ENCODE measurements at regions not wholly inside any gene's neighbourhood (a gene's known extent, or its start where the extent isn't known, plus 50 kb on each side); places are given as distances from the start of the nearest gene placed in this dataset.

DNA sequence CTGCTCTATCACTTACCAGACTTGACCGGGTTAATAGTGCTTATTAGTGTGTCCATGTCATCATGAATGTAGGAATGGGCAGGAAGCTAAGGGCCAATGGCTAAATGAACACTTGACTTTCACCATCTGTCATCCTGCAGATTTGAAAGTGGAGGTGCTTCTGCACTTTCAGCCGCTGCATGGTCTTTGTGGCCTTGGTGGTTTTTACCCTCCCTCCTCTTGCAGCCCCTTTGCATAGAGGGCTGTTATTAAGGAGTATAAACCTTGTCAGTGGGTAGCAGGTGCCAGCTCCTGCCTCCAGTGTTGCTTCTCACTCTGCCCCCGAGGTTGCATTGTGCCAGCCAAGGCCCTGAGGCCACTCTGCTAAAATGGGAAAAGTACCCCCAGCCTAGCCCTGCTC is 122.2 kb upstream of the TNFAIP3 start:
- ATAC-seq, result no peak
- TF ChIP-seq ZFP3 (CRISPR knock-in tag; IDR thresholded peaks at IDR 0.05), result no peak
- no peak for TF ChIP-seq ZC3H10 (CRISPR knock-in tag; IDR thresholded peaks at IDR 0.05)
- TF ChIP-seq, protein P1, sequence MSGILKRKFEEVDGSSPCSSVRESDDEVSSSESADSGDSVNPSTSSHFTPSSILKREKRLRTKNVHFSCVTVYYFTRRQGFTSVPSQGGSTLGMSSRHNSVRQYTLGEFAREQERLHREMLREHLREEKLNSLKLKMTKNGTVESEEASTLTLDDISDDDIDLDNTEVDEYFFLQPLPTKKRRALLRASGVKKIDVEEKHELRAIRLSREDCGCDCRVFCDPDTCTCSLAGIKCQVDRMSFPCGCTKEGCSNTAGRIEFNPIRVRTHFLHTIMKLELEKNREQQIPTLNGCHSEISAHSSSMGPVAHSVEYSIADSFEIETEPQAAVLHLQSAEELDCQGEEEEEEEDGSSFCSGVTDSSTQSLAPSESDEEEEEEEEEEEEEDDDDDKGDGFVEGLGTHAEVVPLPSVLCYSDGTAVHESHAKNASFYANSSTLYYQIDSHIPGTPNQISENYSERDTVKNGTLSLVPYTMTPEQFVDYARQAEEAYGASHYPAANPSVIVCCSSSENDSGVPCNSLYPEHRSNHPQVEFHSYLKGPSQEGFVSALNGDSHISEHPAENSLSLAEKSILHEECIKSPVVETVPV (CRISPR knock-in tag; IDR thresholded peaks at IDR 0.05), result no peak
- no peak for TF ChIP-seq ISL1 (CRISPR knock-in tag; IDR thresholded peaks at IDR 0.05)
- no peak for TF ChIP-seq SNAI2 (CRISPR knock-in tag; IDR thresholded peaks at IDR 0.05)
- TF ChIP-seq, protein P2, sequence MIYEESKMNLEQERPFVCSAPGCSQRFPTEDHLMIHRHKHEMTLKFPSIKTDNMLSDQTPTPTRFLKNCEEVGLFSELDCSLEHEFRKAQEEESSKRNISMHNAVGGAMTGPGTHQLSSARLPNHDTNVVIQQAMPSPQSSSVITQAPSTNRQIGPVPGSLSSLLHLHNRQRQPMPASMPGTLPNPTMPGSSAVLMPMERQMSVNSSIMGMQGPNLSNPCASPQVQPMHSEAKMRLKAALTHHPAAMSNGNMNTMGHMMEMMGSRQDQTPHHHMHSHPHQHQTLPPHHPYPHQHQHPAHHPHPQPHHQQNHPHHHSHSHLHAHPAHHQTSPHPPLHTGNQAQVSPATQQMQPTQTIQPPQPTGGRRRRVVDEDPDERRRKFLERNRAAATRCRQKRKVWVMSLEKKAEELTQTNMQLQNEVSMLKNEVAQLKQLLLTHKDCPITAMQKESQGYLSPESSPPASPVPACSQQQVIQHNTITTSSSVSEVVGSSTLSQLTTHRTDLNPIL (CRISPR knock-in tag; IDR thresholded peaks at IDR 0.05; ENCODE audit: low read depth), result no peak
- TF ChIP-seq, protein P3, sequence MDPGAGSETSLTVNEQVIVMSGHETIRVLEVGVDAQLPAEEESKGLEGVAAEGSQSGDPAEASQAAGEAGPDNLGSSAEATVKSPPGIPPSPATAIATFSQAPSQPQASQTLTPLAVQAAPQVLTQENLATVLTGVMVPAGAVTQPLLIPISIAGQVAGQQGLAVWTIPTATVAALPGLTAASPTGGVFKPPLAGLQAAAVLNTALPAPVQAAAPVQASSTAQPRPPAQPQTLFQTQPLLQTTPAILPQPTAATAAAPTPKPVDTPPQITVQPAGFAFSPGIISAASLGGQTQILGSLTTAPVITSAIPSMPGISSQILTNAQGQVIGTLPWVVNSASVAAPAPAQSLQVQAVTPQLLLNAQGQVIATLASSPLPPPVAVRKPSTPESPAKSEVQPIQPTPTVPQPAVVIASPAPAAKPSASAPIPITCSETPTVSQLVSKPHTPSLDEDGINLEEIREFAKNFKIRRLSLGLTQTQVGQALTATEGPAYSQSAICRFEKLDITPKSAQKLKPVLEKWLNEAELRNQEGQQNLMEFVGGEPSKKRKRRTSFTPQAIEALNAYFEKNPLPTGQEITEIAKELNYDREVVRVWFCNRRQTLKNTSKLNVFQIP (CRISPR knock-in tag; IDR thresholded peaks at IDR 0.05; ENCODE audit: borderline replicate concordance, low read depth), result no peak
- no peak for TF ChIP-seq BACH2 (CRISPR knock-in tag; IDR thresholded peaks at IDR 0.05; ENCODE audit: borderline replicate concordance)
- TF ChIP-seq ARNTL (CRISPR knock-in tag; IDR thresholded peaks at IDR 0.05; ENCODE audit: borderline replicate concordance, low read depth), result no peak
- no peak for TF ChIP-seq ZNF565 (CRISPR knock-in tag; conservative IDR thresholded peaks at IDR 0.05; ENCODE audit: low read depth)
- TF ChIP-seq TCF4 (CRISPR knock-in tag; IDR thresholded peaks at IDR 0.05; ENCODE audit: borderline replicate concordance), result no peak
- no peak for TF ChIP-seq PPARA (CRISPR knock-in tag; IDR thresholded peaks at IDR 0.05; ENCODE audit: borderline replicate concordance)
- TF ChIP-seq TOX (CRISPR knock-in tag; IDR thresholded peaks at IDR 0.05; ENCODE audit: borderline replicate concordance), result no peak
- TF ChIP-seq CSDC2 (CRISPR knock-in tag; IDR thresholded peaks at IDR 0.05), result no peak

DNA sequence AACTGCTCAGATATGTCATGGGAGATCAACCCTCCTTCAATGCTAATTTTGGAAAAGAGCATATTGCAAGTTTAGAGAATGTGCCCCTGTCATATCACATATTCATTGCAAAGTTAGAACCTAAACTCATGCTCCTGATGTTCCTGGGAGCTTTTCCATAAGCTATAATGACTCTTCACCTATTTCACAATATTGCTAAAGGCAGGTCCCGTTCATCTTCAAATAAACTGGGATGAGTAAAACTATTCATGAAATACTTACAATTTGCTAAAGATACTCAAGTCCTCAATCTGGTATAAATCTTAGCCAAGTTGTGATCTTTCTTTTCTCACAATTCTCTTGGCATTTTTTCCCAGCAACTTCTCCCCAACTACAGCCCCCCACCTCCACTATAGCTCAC is 121.7 kb upstream of the TNFAIP3 start:
- ATAC-seq, result no peak
- no peak for TF ChIP-seq SNAI2 (CRISPR knock-in tag; IDR thresholded peaks at IDR 0.05)

DNA sequence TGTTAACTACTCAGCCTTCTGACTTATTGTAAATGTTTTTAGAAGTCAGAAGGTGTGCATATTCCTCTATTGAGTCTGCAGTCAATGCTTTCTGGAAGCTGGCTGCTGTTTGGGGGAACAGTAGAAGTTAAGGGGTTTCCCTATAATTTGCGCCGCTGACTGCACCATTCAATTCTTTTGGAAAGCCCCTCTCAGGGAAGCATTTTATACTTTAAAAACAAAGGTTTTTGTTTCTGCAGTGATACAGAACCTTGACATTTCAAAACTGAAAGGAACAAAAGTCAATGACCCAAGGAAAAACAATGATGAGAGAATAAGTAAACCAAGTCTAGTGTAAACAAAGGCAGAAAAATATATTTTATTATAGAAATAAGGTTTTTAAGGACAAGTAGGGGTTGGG is 120.8 kb upstream of the TNFAIP3 start:
- no peak for ATAC-seq
- TF ChIP-seq, protein P4, sequence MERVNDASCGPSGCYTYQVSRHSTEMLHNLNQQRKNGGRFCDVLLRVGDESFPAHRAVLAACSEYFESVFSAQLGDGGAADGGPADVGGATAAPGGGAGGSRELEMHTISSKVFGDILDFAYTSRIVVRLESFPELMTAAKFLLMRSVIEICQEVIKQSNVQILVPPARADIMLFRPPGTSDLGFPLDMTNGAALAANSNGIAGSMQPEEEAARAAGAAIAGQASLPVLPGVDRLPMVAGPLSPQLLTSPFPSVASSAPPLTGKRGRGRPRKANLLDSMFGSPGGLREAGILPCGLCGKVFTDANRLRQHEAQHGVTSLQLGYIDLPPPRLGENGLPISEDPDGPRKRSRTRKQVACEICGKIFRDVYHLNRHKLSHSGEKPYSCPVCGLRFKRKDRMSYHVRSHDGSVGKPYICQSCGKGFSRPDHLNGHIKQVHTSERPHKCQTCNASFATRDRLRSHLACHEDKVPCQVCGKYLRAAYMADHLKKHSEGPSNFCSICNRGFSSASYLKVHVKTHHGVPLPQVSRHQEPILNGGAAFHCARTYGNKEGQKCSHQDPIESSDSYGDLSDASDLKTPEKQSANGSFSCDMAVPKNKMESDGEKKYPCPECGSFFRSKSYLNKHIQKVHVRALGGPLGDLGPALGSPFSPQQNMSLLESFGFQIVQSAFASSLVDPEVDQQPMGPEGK (CRISPR knock-in tag; IDR thresholded peaks at IDR 0.05; ENCODE audit: borderline replicate concordance), result no peak
- TF ChIP-seq ZNF70 (CRISPR knock-in tag; IDR thresholded peaks at IDR 0.05), result no peak
- TF ChIP-seq, protein P3 (CRISPR knock-in tag; IDR thresholded peaks at IDR 0.05; ENCODE audit: borderline replicate concordance, low read depth), result no peak

DNA sequence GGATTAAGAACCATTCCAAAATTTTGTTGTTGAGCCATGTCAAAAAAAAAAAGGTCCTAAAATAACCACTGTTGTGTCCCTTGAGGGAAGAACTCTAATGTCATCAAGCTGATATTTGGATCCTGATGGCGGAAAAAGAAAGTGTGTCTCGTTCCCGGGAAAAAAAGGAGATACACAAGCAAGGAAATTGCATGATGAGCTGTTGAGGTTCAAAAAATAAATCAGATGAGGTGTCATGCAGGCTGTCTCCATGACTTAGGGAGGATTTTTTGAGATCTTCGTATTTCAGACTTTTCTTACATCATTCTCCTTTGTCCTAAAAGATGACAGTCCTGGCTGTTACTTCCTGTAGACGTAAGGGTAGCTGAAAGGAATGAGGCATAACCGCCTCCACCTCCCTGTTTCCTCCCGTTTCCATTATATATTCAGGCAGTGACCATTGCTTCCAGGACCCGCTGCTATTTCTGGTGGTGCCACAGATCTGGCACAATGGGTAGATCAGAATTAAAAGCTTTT is 117.3 kb upstream of the TNFAIP3 start:
- no peak for ATAC-seq
- TF ChIP-seq, protein P1 (CRISPR knock-in tag; IDR thresholded peaks at IDR 0.05), result no peak
- no peak for TF ChIP-seq ZNF70 (CRISPR knock-in tag; IDR thresholded peaks at IDR 0.05)
- no peak for TF ChIP-seq TCF4 (CRISPR knock-in tag; IDR thresholded peaks at IDR 0.05; ENCODE audit: borderline replicate concordance)
- no peak for TF ChIP-seq PPARA (CRISPR knock-in tag; IDR thresholded peaks at IDR 0.05; ENCODE audit: borderline replicate concordance)
- no peak for TF ChIP-seq ISL1 (CRISPR knock-in tag; IDR thresholded peaks at IDR 0.05)
